HG03342 (cell line): ENCODE measurements at regions not wholly inside any gene's neighbourhood (a gene's known extent, or its start where the extent isn't known, plus 50 kb on each side); places are given as distances from the start of the nearest gene placed in this dataset.
"Not testable (repeated sequence)": the region's sequence is repeated elsewhere in the genome, so short reads cannot be mapped to it uniquely, and the experiment has no call there.

Experiments used
- ATAC-seq: cut with Tn5 transposase; IDR thresholded peaks from one replicate; pipeline ENCODE4 v1.9.1; 2021; ENCODE audit warnings: mild to moderate bottlenecking, moderate library complexity; ENCODE audit not compliant: unreplicated experiment

- no peak for ATAC-seq
Measured at GRCh38 chr6:48552905-48553304, 441.9 kb upstream of the PTCHD4 start.

GRCh38 chr6:48550603-48551002 is 439.6 kb upstream of the PTCHD4 start:
- no peak for ATAC-seq

DNA sequence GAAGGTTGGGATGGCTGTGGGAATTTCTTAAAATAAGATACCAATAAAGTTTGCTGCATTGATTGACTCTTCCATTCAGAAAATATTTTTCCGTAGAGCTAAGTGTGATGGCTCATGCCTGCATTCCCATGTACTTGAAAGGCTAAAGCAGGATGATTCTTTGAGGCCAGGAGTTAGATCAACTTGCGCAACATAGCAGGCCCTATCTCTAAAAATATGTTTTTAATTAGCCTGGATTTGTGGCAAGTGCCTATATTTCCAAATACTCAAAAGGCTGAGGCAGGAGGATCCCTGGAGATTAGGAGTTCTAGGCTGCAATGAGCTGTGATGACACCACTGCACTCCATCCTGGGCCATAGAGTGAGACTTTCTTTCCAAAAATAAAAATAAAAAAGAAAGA is 431.2 kb upstream of the PTCHD4 start:
- ATAC-seq, result no peak

GRCh38 chr6:48541649-48542048 is 430.7 kb upstream of the PTCHD4 start:
- no peak for ATAC-seq

DNA sequence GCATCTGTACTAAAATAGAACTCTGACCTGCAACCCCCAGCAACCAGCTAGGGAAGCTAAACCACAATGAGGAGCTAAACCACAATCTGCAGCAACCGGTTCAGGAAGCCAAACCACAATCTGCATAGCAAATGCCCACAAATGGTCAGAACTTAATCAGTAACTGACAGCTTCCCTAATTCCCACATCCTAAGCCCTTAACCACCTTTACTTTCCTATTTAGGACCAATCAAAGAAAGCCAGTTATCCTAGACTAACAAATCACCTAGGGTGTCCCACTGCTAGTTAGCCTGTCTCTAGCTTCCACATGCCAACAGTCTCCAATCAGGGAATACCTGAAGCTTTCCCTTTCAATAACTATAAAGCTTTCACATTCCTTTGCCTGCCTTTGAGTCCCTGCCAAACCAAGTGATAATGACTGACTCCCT is 424.6 kb upstream of the PTCHD4 start:
- no peak for ATAC-seq

GRCh38 chr6:48530978-48531377 is 420.0 kb upstream of the PTCHD4 start:
- not testable (repeated sequence) for ATAC-seq

GRCh38 chr6:48525849-48526248 is 414.9 kb upstream of the PTCHD4 start:
- no peak for ATAC-seq

DNA sequence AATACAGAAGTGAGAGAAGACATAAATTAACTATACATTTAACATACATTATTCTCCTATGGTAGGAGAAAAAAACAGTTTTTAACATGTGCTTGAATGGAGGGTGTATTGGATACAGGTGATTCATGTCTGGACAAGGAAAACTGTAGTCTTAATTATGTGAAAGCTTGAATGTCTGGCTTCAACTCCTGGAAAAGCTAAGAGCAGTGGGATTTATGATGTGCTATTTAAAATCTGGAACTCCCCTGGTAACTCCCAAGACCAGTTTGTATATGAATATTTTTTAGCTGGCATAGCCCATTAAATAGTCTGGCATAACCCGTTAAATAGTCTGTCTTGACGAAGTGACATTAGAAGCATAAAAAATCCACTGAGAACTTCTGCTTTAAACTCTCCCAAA is 410.0 kb upstream of the PTCHD4 start:
- ATAC-seq, result no peak

DNA sequence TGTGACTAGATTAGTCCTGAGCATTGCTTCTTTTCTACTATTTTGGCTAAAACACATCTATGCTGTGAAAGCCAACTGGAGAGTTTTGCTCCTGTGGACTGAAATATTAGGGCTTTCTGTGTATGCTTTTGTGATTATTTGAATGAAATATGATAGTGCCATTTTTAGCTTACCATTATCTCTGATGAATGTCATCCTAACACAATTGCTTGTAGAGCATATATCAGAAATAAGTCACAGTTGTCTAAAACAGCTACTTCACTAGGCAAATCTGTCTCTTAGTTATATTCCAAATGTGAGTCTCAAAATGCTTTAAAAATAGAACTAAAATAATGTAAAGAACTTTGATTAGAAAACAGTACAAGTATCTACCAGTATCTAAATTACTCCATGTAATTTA is 401.4 kb upstream of the PTCHD4 start:
- no peak for ATAC-seq

- ATAC-seq, result no peak
Measured at GRCh38 chr6:48511378-48511777, 400.4 kb upstream of the PTCHD4 start.

DNA sequence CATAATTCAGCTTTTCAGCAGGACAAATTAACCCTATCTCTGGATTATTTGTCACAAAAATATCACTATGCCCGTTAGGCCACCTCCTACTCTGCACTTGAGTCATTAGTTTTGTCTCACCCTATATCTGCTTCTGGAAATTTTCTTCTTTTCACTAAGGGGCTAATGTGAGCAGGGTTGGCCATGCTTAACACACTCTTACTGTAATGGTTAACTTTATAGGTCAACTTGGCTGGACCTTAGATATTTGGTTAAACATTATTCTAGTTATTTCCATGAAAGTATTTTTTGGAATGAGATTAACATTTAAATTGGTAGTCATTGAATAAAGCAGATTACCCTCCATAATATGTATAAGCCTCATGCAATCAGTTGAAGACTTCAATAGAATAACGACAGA is 394.6 kb upstream of the PTCHD4 start:
- no peak for ATAC-seq

GRCh38 chr6:48493432-48493831 is 382.4 kb upstream of the PTCHD4 start:
- not testable (repeated sequence) for ATAC-seq

DNA sequence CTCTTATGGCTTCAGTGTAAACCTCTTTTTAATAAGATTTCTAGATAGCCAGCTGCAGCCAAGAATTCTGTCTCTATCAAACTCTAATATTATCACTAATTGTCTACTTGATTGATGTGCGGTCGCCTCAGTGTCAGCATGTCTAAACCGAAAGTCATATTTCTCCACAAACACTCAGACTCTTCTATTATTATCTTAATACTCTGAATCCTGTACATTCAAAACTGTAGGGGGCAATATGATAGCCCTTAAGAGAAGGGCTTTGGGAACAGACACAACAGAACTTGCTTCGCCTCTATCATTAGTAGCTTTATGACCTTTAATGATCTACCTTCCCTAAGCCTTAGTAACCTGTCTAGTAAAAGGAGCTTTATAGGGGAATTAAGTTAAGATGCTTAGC is 379.7 kb upstream of the PTCHD4 start:
- no peak for ATAC-seq

DNA sequence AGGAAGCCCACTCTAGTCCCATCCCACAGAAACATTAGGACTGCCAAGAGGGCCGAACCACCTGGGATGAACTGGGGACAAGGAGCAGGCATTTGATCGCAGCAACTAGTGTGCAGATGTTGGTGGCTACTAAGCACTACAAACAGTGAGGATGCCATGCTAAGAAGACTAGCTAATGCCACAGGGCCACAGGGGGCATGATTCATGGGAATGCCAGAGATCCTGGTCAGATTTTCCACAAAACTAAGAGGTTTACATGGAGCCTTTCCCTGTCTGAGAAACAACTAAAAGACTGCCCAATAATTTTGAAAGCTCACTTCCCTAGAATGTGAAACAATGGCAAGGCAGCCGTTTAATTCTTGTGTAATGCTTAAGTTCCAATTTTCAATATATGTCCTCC is 375.9 kb upstream of the PTCHD4 start:
- ATAC-seq, result no peak

DNA sequence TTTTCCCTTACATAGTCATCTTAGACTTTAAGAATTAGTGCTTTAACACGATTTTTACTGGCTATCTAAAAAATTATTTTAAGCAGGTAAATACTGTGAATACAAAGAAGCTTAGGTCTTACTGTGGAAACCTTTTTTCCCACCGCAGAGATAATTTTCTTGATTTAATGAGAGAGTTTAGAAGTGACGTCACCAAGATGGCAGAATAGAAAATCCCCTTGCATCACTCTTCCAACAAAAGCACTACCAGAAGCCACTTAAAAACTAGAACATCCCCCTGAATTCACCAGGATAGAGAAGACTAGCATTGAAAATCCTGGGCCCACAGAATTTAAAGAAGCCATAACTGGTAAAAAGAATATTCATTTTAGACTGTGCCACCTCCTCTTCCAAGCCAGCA is 375.4 kb upstream of the PTCHD4 start:
- ATAC-seq, result no peak

DNA sequence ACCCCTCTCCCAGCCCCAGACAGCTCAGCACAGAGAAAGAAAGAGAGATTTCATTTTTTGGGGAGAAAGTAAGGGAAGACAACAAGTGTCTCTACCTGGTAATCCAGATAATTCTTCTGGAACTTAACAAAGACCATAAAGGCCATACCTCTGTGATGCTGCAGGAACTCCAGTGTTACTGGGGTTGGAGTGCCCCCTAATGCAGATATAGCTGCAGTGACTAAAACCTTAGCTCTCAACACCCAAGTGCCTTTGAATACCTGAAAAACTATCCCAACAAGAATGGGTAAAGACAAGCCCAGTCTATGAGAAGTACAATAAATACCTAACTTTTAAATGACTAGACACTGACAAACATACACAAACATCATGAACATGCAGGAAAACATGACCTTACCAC is 365.3 kb upstream of the PTCHD4 start:
- ATAC-seq, result no peak

DNA sequence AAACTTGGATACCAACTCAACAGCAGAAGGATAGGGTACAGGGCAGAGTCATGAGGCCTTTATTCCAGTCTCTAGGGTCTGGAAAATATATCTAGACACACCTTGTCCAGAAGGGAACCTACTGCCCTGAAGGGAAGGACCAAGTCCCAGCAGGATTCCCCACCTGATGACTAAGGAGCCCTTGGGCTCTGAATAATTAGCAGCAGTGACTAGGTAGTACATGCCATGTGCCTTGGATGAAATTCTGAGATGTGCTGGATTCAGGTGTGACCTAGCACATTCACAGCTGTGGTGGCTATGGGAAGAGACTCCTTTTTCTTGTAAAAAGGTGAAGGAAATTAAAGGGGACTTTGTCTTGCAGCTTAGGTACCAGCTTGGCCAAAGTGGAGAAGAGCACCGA is 364.3 kb upstream of the PTCHD4 start:
- ATAC-seq, result no peak

- ATAC-seq, result no peak
Measured at GRCh38 chr6:48474830-48475229, 363.8 kb upstream of the PTCHD4 start.

GRCh38 chr6:48474136-48474535 is 363.1 kb upstream of the PTCHD4 start:
- ATAC-seq, result no peak

- no peak for ATAC-seq
Measured at GRCh38 chr6:48472535-48472934, 361.5 kb upstream of the PTCHD4 start.

DNA sequence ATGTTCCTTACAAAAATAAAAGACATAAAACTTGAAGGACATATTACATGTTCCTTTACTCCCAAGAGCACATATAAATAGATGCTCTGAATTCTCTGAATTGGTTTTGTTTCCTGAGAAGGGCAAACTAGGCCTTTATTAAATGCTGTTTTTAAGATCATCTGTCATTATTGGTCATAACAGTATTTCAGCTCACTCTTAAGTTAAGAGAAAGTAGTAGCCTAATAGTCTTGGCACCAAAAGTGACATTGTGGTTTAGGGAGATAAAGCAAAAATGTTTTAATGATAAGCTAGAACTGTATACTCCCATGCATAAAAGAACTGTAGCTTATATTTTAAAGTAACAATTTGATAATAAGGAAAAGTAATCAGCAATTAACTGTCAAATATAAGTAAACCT is 361.1 kb upstream of the PTCHD4 start:
- ATAC-seq, result no peak

DNA sequence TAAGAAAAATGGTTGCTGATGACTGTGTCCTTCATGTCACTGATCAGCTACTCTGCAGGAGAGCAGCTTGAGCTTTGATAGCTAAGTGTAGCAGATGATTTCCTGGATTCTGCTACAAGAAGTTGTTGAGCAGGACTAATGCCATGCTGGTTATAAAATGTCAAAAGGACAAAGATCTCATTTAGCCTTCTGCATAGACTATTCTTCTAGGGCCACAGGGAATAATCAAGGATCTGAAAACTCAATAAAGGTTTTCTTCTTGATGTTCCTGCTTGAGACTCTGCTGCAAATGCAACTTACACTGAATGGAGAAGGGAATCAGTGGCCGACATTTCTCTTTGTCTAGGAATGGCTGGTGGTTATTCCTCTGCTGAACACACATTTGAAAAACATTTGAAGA is 360.3 kb upstream of the PTCHD4 start:
- ATAC-seq, result no peak

DNA sequence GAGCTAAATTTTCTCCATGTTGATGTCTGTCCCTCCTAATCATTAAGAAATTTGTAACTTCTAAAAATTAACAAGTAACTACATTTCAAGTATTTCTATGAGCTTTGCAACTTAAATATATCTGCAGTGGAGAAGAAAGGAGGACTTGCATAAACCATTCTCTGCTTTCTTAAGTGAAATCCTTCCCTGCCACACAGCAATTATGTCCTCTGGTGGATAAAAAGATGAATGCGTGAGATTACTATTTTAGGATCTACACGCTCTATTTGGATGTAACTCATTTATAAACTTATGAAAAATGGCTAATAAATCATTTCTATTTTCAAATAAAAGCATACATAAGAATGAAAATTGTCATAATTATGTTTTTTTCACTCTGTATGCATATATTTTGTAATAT is 338.0 kb upstream of the PTCHD4 start:
- no peak for ATAC-seq

- no peak for ATAC-seq
Measured at GRCh38 chr6:48447251-48447650, 336.3 kb upstream of the PTCHD4 start.
